Stimulated activated CD4-positive, alpha-beta T cell treated with anti-CD3 and anti-CD28 coated beads, Interleukin-12 subunit alpha, Interleukin-12 subunit beta, amount 100 ng/mL, for 4 hours (primary cell): ENCODE measurements at regions not wholly inside any gene's neighbourhood (a gene's known extent, or its start where the extent isn't known, plus 50 kb on each side); places are given as distances from the start of the nearest gene placed in this dataset.
"Not testable (repeated sequence)": the region's sequence is repeated elsewhere in the genome, so short reads cannot be mapped to it uniquely, and the experiment has no call there.

Experiments
- DNase-seq: peaks from one replicate; pipeline ENCODE4 v3.0.0-alpha.2; 2020

- no peak for DNase-seq
Observed at GRCh38 chr6:98041056-98041455, 758.0 kb upstream of the MMS22L start.

- DNase-seq = no peak
Observed at GRCh38 chr6:98041921-98042320, 758.9 kb upstream of the MMS22L start.

GRCh38 chr6:98044151-98044561 is 761.1 kb upstream of the MMS22L start:
- no peak for DNase-seq

DNA sequence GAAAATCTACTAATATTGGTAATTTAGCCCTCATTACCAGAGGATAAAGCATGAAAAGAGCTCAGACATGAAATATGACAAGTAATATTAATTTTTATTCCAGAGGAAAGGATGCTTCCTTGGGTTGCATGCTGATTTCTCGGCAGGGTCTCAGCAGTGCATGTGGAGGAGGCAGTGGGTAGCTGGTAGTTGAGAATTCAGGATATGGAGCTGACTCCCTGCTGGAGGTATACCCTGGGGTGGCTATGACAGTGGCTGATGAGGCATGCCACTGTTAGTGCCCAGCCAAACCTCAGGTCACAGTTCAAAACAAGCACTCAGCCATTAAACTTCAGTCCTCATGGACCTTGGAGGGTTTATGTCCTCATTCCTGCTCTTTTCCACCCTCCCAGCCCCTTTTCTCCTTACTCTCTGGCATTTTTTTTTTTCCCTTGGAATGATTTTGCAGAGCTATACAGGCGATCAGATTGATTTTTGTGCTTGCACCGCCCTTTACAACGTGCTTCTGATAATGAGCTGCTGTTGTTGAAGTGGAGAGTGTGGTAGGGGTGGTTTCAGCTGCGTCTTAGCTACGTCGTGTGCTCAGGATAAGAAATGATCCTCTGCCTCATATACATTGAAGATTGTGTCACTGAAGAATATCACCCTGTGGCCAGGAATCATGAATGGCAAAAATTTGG is 761.9 kb upstream of the MMS22L start:
- no peak for DNase-seq

DNA sequence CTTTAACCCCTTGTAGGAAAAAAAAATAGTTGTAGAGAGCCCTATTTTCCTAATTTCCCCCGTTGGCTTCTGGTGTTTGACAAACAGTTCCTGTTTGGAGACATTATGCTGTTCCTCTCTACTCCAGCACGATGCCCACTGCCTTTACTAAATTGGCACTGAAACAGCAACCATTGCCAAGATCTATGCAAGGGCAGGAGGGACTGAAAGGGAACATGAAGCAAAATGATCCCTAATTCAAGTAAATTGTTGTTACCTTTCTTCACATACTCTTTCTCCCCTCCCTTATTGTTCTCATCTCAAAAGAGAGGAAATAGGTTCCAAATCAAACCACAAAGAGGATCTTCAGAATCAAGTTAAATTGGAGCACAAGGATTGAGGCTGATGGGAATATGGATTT is 764.1 kb upstream of the MMS22L start:
- no peak for DNase-seq

DNA sequence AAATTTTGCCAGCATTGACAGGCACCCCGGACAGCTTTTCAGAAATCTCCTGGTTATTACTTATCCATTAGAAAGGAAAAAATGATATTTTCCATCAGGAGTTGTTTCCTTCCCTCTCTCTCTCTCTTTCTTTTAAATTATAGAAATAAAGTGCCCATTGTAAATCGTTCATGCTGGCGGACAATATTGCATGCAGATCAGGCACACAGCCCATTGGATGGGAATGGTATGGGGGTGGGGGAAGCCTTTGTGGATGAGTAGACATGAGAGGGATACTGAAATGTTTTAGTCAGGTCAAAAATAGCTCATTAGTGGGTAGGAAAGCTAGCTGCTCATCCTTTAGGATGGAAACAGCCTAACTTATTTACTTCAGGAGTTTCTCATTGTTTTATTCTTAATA is 764.9 kb upstream of the MMS22L start:
- no peak for DNase-seq

DNA sequence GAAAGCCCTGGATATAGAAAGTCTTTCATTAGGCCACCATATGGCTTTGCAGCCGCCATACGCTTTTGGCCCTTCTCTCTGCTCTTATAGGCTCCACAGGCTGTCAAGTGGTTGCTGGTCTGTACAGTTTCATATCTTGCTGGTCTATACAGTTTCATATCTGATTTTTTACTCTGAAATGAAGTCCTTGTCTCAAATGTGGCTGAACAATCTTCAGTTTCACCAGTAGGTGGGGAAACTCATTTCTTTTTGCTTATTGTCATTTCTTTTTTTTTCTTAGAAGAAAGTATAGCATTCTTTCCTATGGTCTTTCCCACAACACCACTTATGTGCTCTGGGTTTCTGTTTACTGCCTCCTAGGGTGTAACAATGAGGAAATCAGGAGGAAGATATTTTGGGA is 771.4 kb upstream of the MMS22L start:
- DNase-seq = no peak

DNA sequence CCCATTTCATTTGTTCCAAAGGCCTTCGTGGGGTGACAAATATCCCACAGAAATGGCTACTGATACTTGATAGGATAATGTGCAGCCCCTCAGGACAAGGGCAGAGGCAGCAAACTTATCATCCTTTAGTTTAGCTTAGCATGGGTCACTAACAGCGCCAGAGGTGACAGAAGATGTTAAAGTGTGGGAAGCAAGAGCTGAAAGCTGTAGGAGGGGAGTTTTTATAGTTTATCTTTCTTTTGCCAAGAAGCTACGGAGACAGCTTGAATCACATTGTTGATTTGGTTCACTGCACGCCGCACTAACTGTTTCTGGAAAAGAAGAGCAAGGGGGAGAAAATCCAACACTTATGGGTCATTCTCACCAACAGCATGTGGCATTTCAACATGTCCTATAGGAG is 773.9 kb upstream of the MMS22L start:
- DNase-seq = no peak

GRCh38 chr6:98067375-98067774 is 767.0 kb upstream of the POU3F2 start:
- DNase-seq = no peak

DNA sequence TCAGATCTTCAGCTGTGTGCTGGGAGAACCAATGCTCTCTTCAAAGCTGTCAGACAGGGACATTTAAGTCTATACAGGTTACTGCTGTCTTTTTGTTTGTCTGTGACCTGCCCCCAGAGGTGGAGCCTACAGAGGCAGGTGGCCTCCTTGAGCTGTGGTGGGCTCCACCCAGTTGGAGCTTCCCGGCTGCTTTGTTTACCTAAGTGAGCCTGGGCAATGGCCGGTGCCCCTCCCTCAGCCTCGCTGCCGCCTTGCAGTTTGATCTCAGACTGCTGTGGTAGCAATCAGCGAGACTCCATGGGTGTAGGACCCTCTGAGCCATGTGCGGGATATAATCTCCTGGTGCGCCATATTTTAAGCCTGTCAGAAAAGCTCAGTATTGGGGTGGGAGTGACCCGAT is 745.8 kb upstream of the POU3F2 start:
- not testable (repeated sequence) for DNase-seq

DNA sequence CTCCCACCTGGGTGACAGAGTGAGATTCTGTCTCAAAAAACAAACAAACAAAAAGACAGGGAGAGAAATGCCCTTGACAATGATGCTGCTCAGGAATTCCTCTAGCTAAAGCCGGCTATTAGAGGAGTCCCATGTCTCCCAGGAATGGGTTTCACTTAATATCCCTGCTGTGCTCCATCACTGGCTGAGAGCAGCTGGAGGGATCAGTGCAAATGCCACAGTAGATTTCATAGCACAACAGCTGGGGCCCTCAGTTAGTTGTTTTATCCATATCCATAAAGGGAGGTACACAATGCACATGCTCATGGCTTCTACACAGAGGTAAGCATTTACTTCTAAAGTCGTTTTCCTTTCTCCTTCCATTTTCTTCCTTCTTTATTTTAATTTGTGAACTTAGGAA is 742.0 kb upstream of the POU3F2 start:
- DNase-seq = no peak

DNA sequence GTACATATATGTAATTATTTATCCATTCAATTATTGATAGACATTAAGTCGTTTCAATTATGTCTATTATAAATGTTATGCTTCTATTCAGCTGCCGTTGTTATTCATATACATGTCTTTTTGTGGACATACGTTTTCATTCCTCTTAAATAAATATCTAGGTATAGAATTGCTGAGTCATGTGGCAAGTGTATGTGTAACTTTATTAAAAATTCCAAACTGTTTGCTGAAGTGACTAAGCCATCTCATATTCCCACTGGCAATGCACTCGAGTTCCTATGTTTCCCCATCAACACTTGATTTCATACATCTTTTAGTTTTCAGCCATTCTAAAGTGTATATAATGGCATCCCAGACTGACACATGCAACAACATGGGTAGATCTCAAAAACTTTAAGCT is 739.7 kb upstream of the POU3F2 start:
- DNase-seq = no peak

DNA sequence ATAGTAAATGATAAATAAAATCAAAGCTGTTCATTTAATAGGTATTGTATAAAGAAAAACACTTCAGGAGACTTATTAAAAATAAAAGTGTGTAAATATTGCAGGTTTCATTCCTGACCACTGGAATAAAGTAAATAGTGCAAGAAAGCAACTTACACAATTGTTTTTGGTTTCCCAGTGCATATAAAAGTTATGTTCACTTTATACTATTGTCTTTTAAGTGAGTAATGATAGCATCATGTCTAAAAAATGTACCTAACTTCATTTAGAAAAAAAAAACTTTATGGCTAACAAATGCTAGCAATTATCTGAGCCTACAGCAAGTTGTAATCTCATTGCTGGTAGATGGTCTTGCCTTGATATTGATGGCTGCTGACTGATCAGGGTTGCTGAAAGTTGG is 726.6 kb upstream of the POU3F2 start:
- DNase-seq = no peak

GRCh38 chr6:98116455-98116854 is 717.9 kb upstream of the POU3F2 start:
- no peak for DNase-seq

- DNase-seq = no peak
Observed at GRCh38 chr6:98117068-98117467, 717.3 kb upstream of the POU3F2 start.

DNA sequence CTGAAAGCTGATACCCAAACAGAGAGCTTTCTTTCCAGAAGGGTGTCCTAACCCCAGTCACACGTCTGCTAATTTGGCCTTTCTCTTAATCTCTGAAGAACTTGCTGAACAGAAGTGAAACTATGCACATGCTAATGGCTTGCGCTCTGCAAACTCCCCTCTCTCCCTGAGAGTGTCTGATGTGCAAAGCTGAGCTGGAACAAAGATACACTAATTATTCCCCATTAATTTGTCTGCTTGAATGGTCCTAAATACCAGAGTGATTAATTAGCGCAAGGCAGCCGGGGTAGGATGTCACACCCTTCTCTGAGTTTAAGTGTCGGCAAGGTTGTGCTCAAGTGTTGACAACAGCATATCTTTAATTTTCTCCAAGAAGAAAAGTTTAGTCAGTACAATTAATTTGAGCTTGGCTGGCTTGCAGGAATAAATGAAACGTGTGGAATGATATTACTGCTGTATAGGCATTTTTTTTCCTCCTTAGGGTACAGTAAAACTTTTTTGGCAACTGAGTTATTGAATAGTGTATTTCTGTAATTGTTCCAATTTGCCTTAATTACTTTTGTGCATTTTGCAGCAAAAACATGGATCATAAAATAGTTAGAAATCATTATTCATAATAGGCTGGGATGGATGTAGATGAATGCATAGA is 715.9 kb upstream of the POU3F2 start:
- no peak for DNase-seq

- no peak for DNase-seq
Observed at GRCh38 chr6:98124171-98124570, 710.2 kb upstream of the POU3F2 start.

DNA sequence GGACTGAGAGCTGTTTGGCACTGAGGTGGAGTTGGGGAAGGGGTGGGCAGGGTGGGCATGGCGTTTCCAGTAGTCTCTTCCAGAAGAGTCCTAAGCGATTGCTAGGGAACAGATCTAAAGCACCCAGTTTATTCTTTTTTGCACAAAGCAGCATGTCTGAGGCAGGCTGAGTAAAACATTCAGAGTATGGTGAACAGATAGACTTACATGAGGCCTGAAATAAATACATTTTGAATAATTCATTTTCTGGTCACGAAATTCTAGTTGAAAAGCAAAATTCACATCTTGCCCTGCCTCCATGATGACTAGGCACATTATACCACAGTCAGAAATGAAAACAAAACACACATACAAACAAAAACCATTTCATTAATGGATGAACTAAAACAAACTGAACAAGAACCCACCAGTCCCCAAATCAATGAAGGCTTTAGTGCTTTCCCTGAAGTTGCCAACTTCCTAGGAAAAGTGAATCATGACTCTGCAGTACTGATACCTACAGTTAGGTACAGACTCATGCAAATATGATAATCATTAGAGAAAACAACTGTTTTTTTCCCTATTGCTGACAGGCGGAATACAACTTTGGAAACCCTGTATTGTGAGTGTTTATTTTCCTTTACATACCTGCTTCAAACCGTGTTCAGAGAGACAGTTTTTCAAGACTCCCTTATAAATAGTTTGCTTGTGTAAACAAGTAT is 702.9 kb upstream of the POU3F2 start:
- DNase-seq = no peak

GRCh38 chr6:98136333-98136732 is 698.0 kb upstream of the POU3F2 start:
- DNase-seq = no peak

- DNase-seq = no peak
Observed at GRCh38 chr6:98137391-98137790, 697.0 kb upstream of the POU3F2 start.

- DNase-seq = no peak
Observed at GRCh38 chr6:98142839-98143238, 691.5 kb upstream of the POU3F2 start.

DNA sequence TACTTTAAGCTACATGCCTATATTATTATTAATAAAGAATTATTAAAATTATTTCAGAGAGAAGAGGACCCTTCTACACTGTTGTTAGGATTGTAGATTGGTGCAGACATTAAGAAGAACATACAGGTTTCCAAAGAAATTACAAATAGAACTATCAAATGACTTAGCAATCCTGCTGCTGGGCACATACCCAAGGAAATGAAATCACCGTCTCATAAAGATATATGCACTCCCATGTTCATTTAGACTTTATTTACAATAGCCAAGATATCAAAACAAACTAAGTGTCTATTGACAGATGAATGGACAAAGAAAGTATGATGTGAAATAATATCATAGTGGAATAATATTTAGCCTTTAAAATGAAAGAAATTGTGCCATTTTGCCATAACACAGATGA is 687.7 kb upstream of the POU3F2 start:
- DNase-seq = no peak

- no peak for DNase-seq
Observed at GRCh38 chr6:98156580-98156979, 677.8 kb upstream of the POU3F2 start.

GRCh38 chr6:98179606-98180005 is 654.8 kb upstream of the POU3F2 start:
- DNase-seq = no peak
